ENCODE measurements at regions not wholly inside any gene's neighbourhood (a gene's known extent, or its start where the extent isn't known, plus 50 kb on each side); places are given as distances from the start of the nearest gene placed in this dataset.
A peak's percentile ranks its signal among the peaks of the same experiment; 100 is the strongest.

DNA sequence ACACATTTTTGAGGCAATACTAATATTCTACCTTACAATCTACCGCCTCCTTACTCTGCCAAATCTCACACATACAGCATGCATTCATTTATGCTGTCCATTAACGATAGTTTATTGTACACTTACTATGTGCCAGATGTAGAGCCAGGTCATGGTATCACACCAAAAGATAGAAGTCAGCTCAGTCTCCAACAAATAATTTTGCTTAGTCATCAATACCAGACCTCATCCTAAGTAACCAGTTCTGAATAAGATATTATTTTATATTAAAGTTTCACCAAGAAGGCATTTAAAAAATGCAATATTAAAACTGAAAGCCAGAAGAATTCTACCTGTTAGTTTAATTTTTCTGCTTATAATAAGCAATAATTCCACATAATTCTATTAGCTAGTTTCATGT, 60.6 kb upstream of the TTC29 start:
- Histone ChIP-seq H4K5ac (ENCODE audit: insufficient read length, low read depth, low read length) (no peak overlapping the region), H3K79me1 (ENCODE audit: low read depth, low read length) (no peaks in the 10 kb centered on the region), H3K23ac (ENCODE audit: insufficient read length) (no peak overlapping the region), H3K56ac (replicated peaks; ENCODE audit: insufficient read length, low read depth, low read length) (no peak overlapping the region), H3K9me3 (ENCODE audit: insufficient read depth in 2 of 2, low read depth in 1 of 2, low read length in 1 of 2) (no peaks in the 10 kb centered on the region), H2AK5ac (ENCODE audit: low read depth, low read length) (no peak overlapping the region), H2BK120ac (replicated peaks; ENCODE audit: low read depth, low read length) (no peak overlapping the region), H2BK15ac (ENCODE audit: low read length) (no peak overlapping the region), H2AFZ (ENCODE audit: low read length) (no peak overlapping the region), H3K36me3 (ENCODE audit: control insufficient read depth in 2 of 4, insufficient read depth in 4 of 4, low read length in 3 of 4) (no peaks in the 10 kb centered on the region), H3K27ac (ENCODE audit: low read depth, low read length) (no peak overlapping the region), H2BK12ac (ENCODE audit: low read depth, low read length) (no peak overlapping the region), H4K8ac (ENCODE audit: extremely low read depth, insufficient read depth, low read length) (no peak overlapping the region), H3K79me2 (ENCODE audit: control insufficient read depth in 1 of 2, insufficient read depth in 2 of 2, low read length in 2 of 2) (no peaks in the 10 kb centered on the region), H3K4me2 (ENCODE audit: insufficient read depth in 1 of 2, low read depth in 2 of 2, low read length in 2 of 2) (no peak overlapping the region), H3K4ac (replicated peaks; ENCODE audit: insufficient read length, low read depth, low read length) (no peak overlapping the region), H2BK20ac (ENCODE audit: low read length) (no peak overlapping the region), H3K14ac (ENCODE audit: insufficient read length) (no peak overlapping the region), H4K20me1 (replicated peaks in 1 of 2; ENCODE audit: control insufficient read depth in 1 of 2, insufficient read depth in 2 of 2, low read length in 2 of 2) (no peaks in the 10 kb centered on the region), H3K4me3 (ENCODE audit: extremely low read depth in 1 of 4, insufficient read depth in 2 of 4, low read depth in 3 of 4, low read length in 4 of 4) (no peak overlapping the region), H3K23me2 (ENCODE audit: low read depth, low read length) (no peaks in the 10 kb centered on the region), H4K91ac (replicated peaks; ENCODE audit: insufficient read length, low read length) (no peak overlapping the region), H3K27me3 (replicated peaks in 1 of 4; ENCODE audit: control insufficient read depth in 3 of 4, extremely low read depth in 1 of 4, insufficient read depth in 3 of 4, low read length in 3 of 4) (no peaks in the 10 kb centered on the region), H2BK5ac (ENCODE audit: low read depth, low read length) (no peak overlapping the region), H3K4me1 (replicated peaks in 1 of 4; ENCODE audit: control insufficient read depth in 3 of 4, insufficient read depth in 4 of 4, low read length in 3 of 4) (peaks cover 0 to 22% (median 6%) of the 10 kb centered on the region in 4 experiments; a peak in 4 of 7 replicates), H3K18ac (ENCODE audit: extremely low read depth, low read length) (no peak overlapping the region), H3K9ac (replicated peaks in 1 of 4; ENCODE audit: extremely low read depth in 1 of 4, low read depth in 3 of 4, low read length in 3 of 4) (no peak overlapping the region)
- FAIRE-seq = no peak
- WGBS, 2 experiments (ENCODE audit: extremely low coverage in 1 of 2, insufficient coverage in 1 of 2, insufficient read length in 1 of 2, insufficient replicate concordance in 2 of 2, low coverage in 1 of 2, low lambda C conversion rate in 2 of 2, missing lambda C conversion rate in 1 of 2) = 90% methylated on average over 2 of the region's 2 CpGs; no CpG with 5 or more reads in 1 of the 2 experiments
- TF ChIP-seq MAFK (IDR thresholded peaks at IDR 0.05; ENCODE audit: low read depth, low read length) (peak; percentile 83; the same call in 1 of the 2 replicates), SP2 (IDR thresholded peaks at IDR 0.05; ENCODE audit: low read length) (no peak)
- CTCF ChIA-PET (ENCODE audit: partially characterized antibody) = interaction anchor here (0.6 to 1.3 kb wide), 5 partner anchors 13 to 553 kb away, joined by 3 to 5 read pairs (median 4); no protein-coding TSS in a partner anchor
- POLR2A ChIA-PET (ENCODE audit: partially characterized antibody) = no interaction called here
- DNase-seq (ENCODE audit: low read depth in 1 of 2, low spot score in 2 of 2) = no peak
